ENCODE measurements at regions not wholly inside any gene's neighbourhood (a gene's known extent, or its start where the extent isn't known, plus 50 kb on each side); places are given as distances from the start of the nearest gene placed in this dataset.

GRCh38 chr5:3201941-3202340, 393.7 kb upstream of the IRX1 start:
- TF ChIP-seq POLR2A (IDR thresholded peaks at IDR 0.05) (no peak), CTCF (IDR thresholded peaks at IDR 0.05 in 4 of 5, conservative IDR thresholded peaks at IDR 0.05 in 1 of 5) (no peak)
